Gastroesophageal sphincter (tissue), 3 donors: ENCODE measurements at regions not wholly inside any gene's neighbourhood (a gene's known extent, or its start where the extent isn't known, plus 50 kb on each side); places are given as distances from the start of the nearest gene placed in this dataset.

ENCODE experiments used
- EP300 ChIP-seq: sonication (generic); formaldehyde crosslinking; IDR thresholded peaks from one replicate; pipeline ENCODE4 v1.6.1; 2017; ENCODE audit warnings: antibody characterized with exemption, mild to moderate bottlenecking
- POLR2A ChIP-seq, 2 donors: fragments of 450-650 bp; IDR thresholded peaks; one replicate each; pipeline ENCODE4 v1.6.1; 2017; ENCODE audit warnings: antibody characterized with exemption in 2 of 2, mild to moderate bottlenecking in 2 of 2, moderate library complexity in 1 of 2
- POLR2AphosphoS5 ChIP-seq: sonication (generic); formaldehyde crosslinking; IDR thresholded peaks from one replicate; pipeline ENCODE4 v1.6.1; 2017; ENCODE audit warnings: antibody characterized with exemption
- TF ChIP-seq, protein P1 (sequence below), 4 experiments: fragments of 200-600 bp in 2 of 4; fragments of 450-650 bp in 2 of 4; sonication (generic) in 1 of 4; IDR thresholded peaks; one replicate each; pipeline ENCODE4 v1.5.1; 2017 to 2019; ENCODE audit warnings: antibody characterized with exemption in 4 of 4, mild to moderate bottlenecking in 2 of 4, moderate library complexity in 2 of 4

DNA sequence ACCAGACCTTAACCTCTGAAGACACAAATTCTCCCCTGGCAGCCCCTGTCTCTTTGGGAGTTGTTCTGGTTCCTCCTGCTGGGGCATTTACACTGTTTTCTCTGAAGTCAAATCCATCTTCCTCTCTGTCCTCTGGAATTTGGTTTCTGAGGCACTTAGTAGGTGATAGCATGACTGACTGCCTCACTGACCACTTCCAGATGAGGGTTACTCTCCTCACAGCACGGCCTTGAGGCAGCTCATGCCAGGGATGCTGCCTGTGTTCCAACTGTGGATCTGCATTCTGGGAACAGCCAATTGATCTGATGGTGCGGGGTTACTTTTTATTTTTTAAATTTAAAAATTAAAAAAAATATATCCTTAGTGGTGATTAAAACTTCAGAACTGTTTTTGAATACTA is 140.9 kb upstream of the ROPN1 start:
- TF ChIP-seq EP300 = no peak
- TF ChIP-seq, protein P1, sequence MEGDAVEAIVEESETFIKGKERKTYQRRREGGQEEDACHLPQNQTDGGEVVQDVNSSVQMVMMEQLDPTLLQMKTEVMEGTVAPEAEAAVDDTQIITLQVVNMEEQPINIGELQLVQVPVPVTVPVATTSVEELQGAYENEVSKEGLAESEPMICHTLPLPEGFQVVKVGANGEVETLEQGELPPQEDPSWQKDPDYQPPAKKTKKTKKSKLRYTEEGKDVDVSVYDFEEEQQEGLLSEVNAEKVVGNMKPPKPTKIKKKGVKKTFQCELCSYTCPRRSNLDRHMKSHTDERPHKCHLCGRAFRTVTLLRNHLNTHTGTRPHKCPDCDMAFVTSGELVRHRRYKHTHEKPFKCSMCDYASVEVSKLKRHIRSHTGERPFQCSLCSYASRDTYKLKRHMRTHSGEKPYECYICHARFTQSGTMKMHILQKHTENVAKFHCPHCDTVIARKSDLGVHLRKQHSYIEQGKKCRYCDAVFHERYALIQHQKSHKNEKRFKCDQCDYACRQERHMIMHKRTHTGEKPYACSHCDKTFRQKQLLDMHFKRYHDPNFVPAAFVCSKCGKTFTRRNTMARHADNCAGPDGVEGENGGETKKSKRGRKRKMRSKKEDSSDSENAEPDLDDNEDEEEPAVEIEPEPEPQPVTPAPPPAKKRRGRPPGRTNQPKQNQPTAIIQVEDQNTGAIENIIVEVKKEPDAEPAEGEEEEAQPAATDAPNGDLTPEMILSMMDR (IDR thresholded peaks at IDR 0.05) = no peak
- no peak for TF ChIP-seq POLR2A (IDR thresholded peaks at IDR 0.05)
- TF ChIP-seq POLR2AphosphoS5 = no peak
